CD14-positive monocyte (primary cell): ENCODE measurements at regions not wholly inside any gene's neighbourhood (a gene's known extent, or its start where the extent isn't known, plus 50 kb on each side); places are given as distances from the start of the nearest gene placed in this dataset.

ENCODE experiments used
- DNase-seq, 3 donors: peaks; one replicate each; pipeline ENCODE4 v3.0.0-alpha.2; 2011 to 2022
- H2AFZ ChIP-seq: 2 replicates; pipeline ENCODE4 v1.6.0; 2012; ENCODE audit warnings: mild to moderate bottlenecking, low read depth, low read length, inconsistent platforms; ENCODE audit not compliant: insufficient read depth, poor library complexity, severe bottlenecking
- H3K27ac ChIP-seq, 2 donors: 1 replicate in 1 of 2; 2 replicates in 1 of 2; pipeline ENCODE4 v1.5.1; 2012 to 2013; ENCODE audit warnings: low read length in 2 of 2, control low read depth in 1 of 2, inconsistent platforms in 1 of 2, low read depth in 1 of 2, mild to moderate bottlenecking in 1 of 2
- H3K27me3 ChIP-seq, 2 donors: one replicate each; pipeline versions ENCODE4 v1.6.0 to v1.6.1; 2011 to 2013; ENCODE audit warnings: low read length in 2 of 2; ENCODE audit not compliant: control insufficient read depth in 2 of 2, insufficient read depth in 2 of 2
- H3K36me3 ChIP-seq, 2 donors: replicated peaks in 1 of 2; 1 replicate in 1 of 2; 2 replicates in 1 of 2; pipeline versions ENCODE4 v1.5.1 to v1.6.1; 2012 to 2013; ENCODE audit warnings: low read length in 2 of 2, control low read depth in 1 of 2, inconsistent platforms in 1 of 2, mild to moderate bottlenecking in 1 of 2; ENCODE audit not compliant: insufficient read depth in 2 of 2, control insufficient read depth in 1 of 2
- H3K4me1 ChIP-seq, 2 donors: 1 replicate in 1 of 2; 2 replicates in 1 of 2; pipeline versions ENCODE4 v1.5.1 to v1.6.1; 2012 to 2013; ENCODE audit warnings: low read length in 2 of 2, control low read depth in 1 of 2, inconsistent platforms in 1 of 2, mild to moderate bottlenecking in 1 of 2, moderate library complexity in 1 of 2; ENCODE audit not compliant: insufficient read depth in 2 of 2, control insufficient read depth in 1 of 2
- H3K4me2 ChIP-seq: replicated peaks from 2 replicates; pipeline ENCODE3; 2012; ENCODE audit warnings: low read length, moderate library complexity, mild to moderate bottlenecking; ENCODE audit not compliant: poor library complexity, severe bottlenecking; ENCODE audit errors: extremely low read depth
- H3K4me3 ChIP-seq, 3 experiments: fragments of 200-600 bp in 1 of 3; sonication (generic) in 1 of 3; replicated peaks in 1 of 3; 1 replicate in 2 of 3; 2 replicates in 1 of 3; pipeline ENCODE4 v1.5.1; 2011 to 2013; ENCODE audit warnings: low read length in 3 of 3, mild to moderate bottlenecking in 3 of 3, control low read depth in 2 of 3, low read depth in 2 of 3, inconsistent platforms in 1 of 3, moderate library complexity in 1 of 3
- H3K79me2 ChIP-seq: 2 replicates; pipeline ENCODE4 v1.6.0; 2012; ENCODE audit warnings: mild to moderate bottlenecking, control low read depth, inconsistent platforms, low read length, moderate library complexity; ENCODE audit not compliant: insufficient read depth
- H3K9ac ChIP-seq: 2 replicates; pipeline ENCODE4 v1.6.0; 2017; ENCODE audit warnings: low read length, mild to moderate bottlenecking; ENCODE audit not compliant: insufficient read depth, poor library complexity, severe bottlenecking
- H3K9me3 ChIP-seq, 2 donors: replicated peaks in 1 of 2; 1 replicate in 1 of 2; 2 replicates in 1 of 2; pipeline versions ENCODE4 v1.5.1 to v1.6.1; 2012 to 2013; ENCODE audit warnings: low read length in 2 of 2, control low read depth in 1 of 2; ENCODE audit not compliant: control insufficient read depth in 1 of 2, insufficient read depth in 1 of 2
- H4K20me1 ChIP-seq: 2 replicates; pipeline ENCODE4 v1.6.0; 2012; ENCODE audit warnings: mild to moderate bottlenecking, low read length, control low read depth, moderate library complexity; ENCODE audit not compliant: insufficient read depth
- H3K27ac Mint-ChIP-seq, 7 donors: one replicate each; pipeline ENCODE4 v1.8.0; 2020; ENCODE audit warnings: mild to moderate bottlenecking in 7 of 7, mixed read lengths in 7 of 7, moderate library complexity in 6 of 7, inconsistent platforms in 2 of 7
- H3K27me3 Mint-ChIP-seq, 3 donors: one replicate each; pipeline ENCODE4 v1.8.0; 2021 to 2022; ENCODE audit warnings: low read depth in 3 of 3, mild to moderate bottlenecking in 3 of 3, mixed read lengths in 3 of 3, moderate library complexity in 3 of 3, inconsistent platforms in 1 of 3
- H3K36me3 Mint-ChIP-seq, 2 donors: one replicate each; pipeline ENCODE4 v1.8.0; 2020; ENCODE audit warnings: mixed read lengths in 2 of 2, inconsistent platforms in 1 of 2, mild to moderate bottlenecking in 1 of 2
- H3K4me1 Mint-ChIP-seq: one replicate; pipeline ENCODE4 v1.8.0; 2020; ENCODE audit warnings: mild to moderate bottlenecking, mixed read lengths
- H3K4me3 Mint-ChIP-seq, 2 donors: one replicate each; pipeline ENCODE4 v1.8.0; 2020; ENCODE audit warnings: mild to moderate bottlenecking in 2 of 2, mixed read lengths in 2 of 2, moderate library complexity in 1 of 2
- H3K9me3 Mint-ChIP-seq, 7 donors: one replicate each; pipeline ENCODE4 v1.8.0; 2020 to 2022; ENCODE audit warnings: mixed read lengths in 7 of 7, mild to moderate bottlenecking in 6 of 7, moderate library complexity in 6 of 7, inconsistent platforms in 2 of 7
- CTCF ChIP-seq: fragments of 200-600 bp; IDR thresholded peaks from one replicate; pipeline ENCODE4 v1.8.0; 2022; ENCODE audit warnings: antibody characterized with exemption, mild to moderate bottlenecking
- WGBS: methylation state at CpG from one replicate; pipeline ENCODE4 v1.1.5; 2013; ENCODE audit warnings: missing lambda C conversion rate; ENCODE audit not compliant: insufficient coverage; 5-methylcytosine and 5-hydroxymethylcytosine counted together
- intact Hi-C, 2 donors: fragments of 100-400 bp; cut with micrococcal nuclease; formaldehyde crosslinking; loops; one replicate each; pipeline versions ENCODE4 v1.15.0 to v1.15.1; 2023

- H3K9ac ChIP-seq, result no peak overlapping the region
- H3K36me3 ChIP-seq, result no peaks in the 10 kb centered on the region
- no peak overlapping the region for H3K27ac ChIP-seq
- Mint-ChIP-seq H3K27me3 (peaks cover 43 to 55% (median 44%) of the 10 kb centered on the region in 3 donors), H3K4me1 (peaks cover 9% of the 10 kb centered on the region), H3K27ac (peak overlapping the region in 1 of 7 donors; percentile 78), H3K4me3 (peak overlapping the region in 1 of 2 donors; percentile 47), H3K9me3 (peaks cover 0 to 2% (median 0%) of the 10 kb centered on the region in 7 donors), H3K36me3 (no peaks in the 10 kb centered on the region)
- WGBS, result 76% methylated on average over 5 of the region's 13 CpGs
- no peak overlapping the region for H3K4me2 ChIP-seq
- H2AFZ ChIP-seq, result no peak overlapping the region
- no peak overlapping the region for H3K4me3 ChIP-seq
- intact Hi-C loops, result no loop called here
- H3K9me3 ChIP-seq, result no peaks in the 10 kb centered on the region
- H3K4me1 ChIP-seq, result peaks cover 6 to 12% of the 10 kb centered on the region in 2 donors
- DNase-seq, result peak in 2 of 3 donors; percentile 16 to 32
- no peaks in the 10 kb centered on the region for H4K20me1 ChIP-seq
- H3K27me3 ChIP-seq, result peaks cover 0 to 32% of the 10 kb centered on the region in 2 donors
- H3K79me2 ChIP-seq, result no peaks in the 10 kb centered on the region
- no peak for TF ChIP-seq CTCF
Measured at GRCh38 chr17:49916854-49917515, 52.0 kb upstream of the DLX4 start.

GRCh38 chr17:49918591-49918990 lies 50.4 kb upstream of the DLX4 start:
- H3K9me3 Mint-ChIP-seq, result peaks cover 0 to 2% (median 0%) of the 10 kb centered on the region in 7 donors
- WGBS, result 89% methylated on average over 1 of the region's 1 CpG
- Histone ChIP-seq H3K27me3 (peaks cover 0 to 24% of the 10 kb centered on the region in 2 donors), H4K20me1 (no peaks in the 10 kb centered on the region), H3K9me3 (no peaks in the 10 kb centered on the region), H3K4me2 (no peak overlapping the region), H2AFZ (no peak overlapping the region), H3K36me3 (no peaks in the 10 kb centered on the region), H3K4me3 (no peak overlapping the region), H3K79me2 (no peaks in the 10 kb centered on the region), H3K9ac (no peak overlapping the region), H3K27ac (no peak overlapping the region), H3K4me1 (peaks cover 6 to 12% of the 10 kb centered on the region in 2 donors)
- peaks cover 33 to 47% (median 33%) of the 10 kb centered on the region in 3 donors for H3K27me3 Mint-ChIP-seq
- H3K4me1 Mint-ChIP-seq, result peaks cover 9% of the 10 kb centered on the region
- TF ChIP-seq CTCF, result no peak
- H3K27ac Mint-ChIP-seq, result no peak overlapping the region
- H3K4me3 Mint-ChIP-seq, result no peak overlapping the region
- intact Hi-C loops, result no loop called here
- H3K36me3 Mint-ChIP-seq, result no peaks in the 10 kb centered on the region
- DNase-seq, result no peak
